CD1c-positive myeloid dendritic cell (primary cell): ENCODE measurements at regions not wholly inside any gene's neighbourhood (a gene's known extent, or its start where the extent isn't known, plus 50 kb on each side); places are given as distances from the start of the nearest gene placed in this dataset.
"Not testable (repeated sequence)": the region's sequence is repeated elsewhere in the genome, so short reads cannot be mapped to it uniquely, and the experiment has no call there.

Experiments
- DNase-seq: peaks from one replicate; pipeline ENCODE4 v3.0.0-alpha.2; 2016; ENCODE audit errors: extremely low spot score

GRCh38 chr2:192854706-192855105, 660.0 kb upstream of the TMEFF2 start:
- no peak for DNase-seq

GRCh38 chr2:192854031-192854430, 659.3 kb upstream of the TMEFF2 start:
- no peak for DNase-seq

GRCh38 chr2:192828947-192829346, 634.2 kb upstream of the TMEFF2 start:
- no peak for DNase-seq

GRCh38 chr2:192828175-192828574, 633.4 kb upstream of the TMEFF2 start:
- DNase-seq = no peak

GRCh38 chr2:192827735-192828134, 633.0 kb upstream of the TMEFF2 start:
- no peak for DNase-seq

- no peak for DNase-seq
Measured at GRCh38 chr2:192814376-192814775, 619.6 kb upstream of the TMEFF2 start.

GRCh38 chr2:192813341-192813740, 618.6 kb upstream of the TMEFF2 start:
- no peak for DNase-seq

- DNase-seq = no peak
Measured at GRCh38 chr2:192809173-192809572, 614.4 kb upstream of the TMEFF2 start.

GRCh38 chr2:192783643-192784042, 588.9 kb upstream of the TMEFF2 start:
- no peak for DNase-seq

- DNase-seq = no peak
Measured at GRCh38 chr2:192775459-192776262, 580.9 kb upstream of the TMEFF2 start.

GRCh38 chr2:192775011-192775410, 580.3 kb upstream of the TMEFF2 start:
- DNase-seq = no peak

- DNase-seq = no peak
Measured at GRCh38 chr2:192773044-192773443, 578.3 kb upstream of the TMEFF2 start.

GRCh38 chr2:192749611-192750200, 555.0 kb upstream of the TMEFF2 start:
- no peak for DNase-seq

GRCh38 chr2:192741889-192742288, 547.2 kb upstream of the TMEFF2 start:
- DNase-seq = no peak

- DNase-seq = no peak
Measured at GRCh38 chr2:192735447-192735846, 540.7 kb upstream of the TMEFF2 start.

GRCh38 chr2:192729369-192729768, 534.6 kb upstream of the TMEFF2 start:
- no peak for DNase-seq

- no peak for DNase-seq
Measured at GRCh38 chr2:192725991-192726390, 531.3 kb upstream of the TMEFF2 start.

- DNase-seq = no peak
Measured at GRCh38 chr2:192719629-192720028, 524.9 kb upstream of the TMEFF2 start.

GRCh38 chr2:192718340-192718739, 523.6 kb upstream of the TMEFF2 start:
- no peak for DNase-seq

- no peak for DNase-seq
Measured at GRCh38 chr2:192700934-192701333, 506.2 kb upstream of the TMEFF2 start.

- no peak for DNase-seq
Measured at GRCh38 chr2:192697880-192698279, 503.1 kb upstream of the TMEFF2 start.

- DNase-seq = no peak
Measured at GRCh38 chr2:192696857-192697256, 502.1 kb upstream of the TMEFF2 start.

GRCh38 chr2:192687015-192687414, 492.3 kb upstream of the TMEFF2 start:
- no peak for DNase-seq

- DNase-seq = not testable (repeated sequence)
Measured at GRCh38 chr2:192682511-192682910, 487.8 kb upstream of the TMEFF2 start.
